Suprapubic skin (tissue), 4 donors: ENCODE measurements at regions not wholly inside any gene's neighbourhood (a gene's known extent, or its start where the extent isn't known, plus 50 kb on each side); places are given as distances from the start of the nearest gene placed in this dataset.

Source experiments
- DNase-seq, 2 donors: peaks; one replicate each; pipeline ENCODE4 v3.0.0-alpha.2; 2019; ENCODE audit warnings: low spot score in 2 of 2
- H3K27ac ChIP-seq: fragments of 200-600 bp; sonication (generic); one replicate; pipeline ENCODE4 v1.5.1; 2019
- H3K27me3 ChIP-seq: fragments of 200-600 bp; sonication (generic); one replicate; pipeline ENCODE4 v1.5.1; 2019
- H3K36me3 ChIP-seq: fragments of 200-600 bp; sonication (generic); one replicate; pipeline ENCODE4 v1.5.1; 2019
- H3K4me1 ChIP-seq: fragments of 200-600 bp; sonication (generic); one replicate; pipeline ENCODE4 v1.5.1; 2019
- H3K4me3 ChIP-seq: fragments of 200-600 bp; sonication (generic); one replicate; pipeline ENCODE4 v1.5.1; 2019; ENCODE audit warnings: mild to moderate bottlenecking
- H3K9me3 ChIP-seq: fragments of 200-600 bp; sonication (generic); one replicate; pipeline ENCODE4 v1.5.1; 2019
- EP300 ChIP-seq: sonication (generic); formaldehyde crosslinking; IDR thresholded peaks from one replicate; pipeline ENCODE4 v1.6.1; 2017; ENCODE audit warnings: antibody characterized with exemption
- POLR2A ChIP-seq, 2 donors: fragments of 450-650 bp; IDR thresholded peaks; one replicate each; pipeline ENCODE4 v1.6.1; 2017; ENCODE audit warnings: antibody characterized with exemption in 2 of 2, mild to moderate bottlenecking in 2 of 2, moderate library complexity in 2 of 2
- POLR2AphosphoS5 ChIP-seq, 3 donors: sonication (generic); formaldehyde crosslinking; IDR thresholded peaks; one replicate each; pipeline ENCODE4 v1.6.1; 2017; ENCODE audit warnings: antibody characterized with exemption in 3 of 3
- WGBS: methylation state at CpG from one replicate; pipeline ENCODE4 v1.1.5; 2018; 5-methylcytosine and 5-hydroxymethylcytosine counted together
- TF ChIP-seq, protein P1 (sequence below), 2 donors: fragments of 200-600 bp in 1 of 2; fragments of 450-650 bp in 1 of 2; sonication (generic) in 1 of 2; IDR thresholded peaks; one replicate each; pipeline ENCODE4 v1.5.1; 2016 to 2019; ENCODE audit warnings: antibody characterized with exemption in 2 of 2, mild to moderate bottlenecking in 1 of 2, moderate library complexity in 1 of 2

DNA sequence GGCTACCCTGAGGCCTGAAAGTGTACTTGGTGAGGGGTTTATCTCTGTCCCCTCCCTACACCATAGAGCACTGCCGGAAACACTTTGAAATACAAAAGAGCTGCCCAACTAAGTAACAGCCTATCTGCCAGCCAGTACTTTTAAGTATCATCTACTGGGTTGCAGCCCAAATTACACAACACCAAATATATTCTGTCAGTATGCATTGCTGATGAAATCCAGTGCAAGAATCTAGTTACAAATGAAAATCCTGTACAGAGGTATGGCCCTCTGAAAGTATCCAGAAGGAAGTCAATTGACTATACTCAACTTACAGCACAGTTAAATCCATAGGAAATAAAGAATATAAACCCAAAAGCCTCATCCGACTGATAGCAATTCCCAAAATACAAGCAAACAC lies 280.8 kb downstream of the CCDC85A start:
- Histone ChIP-seq H3K4me1 (no peaks in the 10 kb centered on the region), H3K27ac (no peak overlapping the region), H3K27me3 (no peaks in the 10 kb centered on the region), H3K4me3 (no peak overlapping the region), H3K36me3 (no peaks in the 10 kb centered on the region), H3K9me3 (no peaks in the 10 kb centered on the region)
- TF ChIP-seq POLR2A (IDR thresholded peaks at IDR 0.05) (no peak), EP300 (no peak), POLR2AphosphoS5 (IDR thresholded peaks at IDR 0.05) (no peak)
- TF ChIP-seq, protein P1, sequence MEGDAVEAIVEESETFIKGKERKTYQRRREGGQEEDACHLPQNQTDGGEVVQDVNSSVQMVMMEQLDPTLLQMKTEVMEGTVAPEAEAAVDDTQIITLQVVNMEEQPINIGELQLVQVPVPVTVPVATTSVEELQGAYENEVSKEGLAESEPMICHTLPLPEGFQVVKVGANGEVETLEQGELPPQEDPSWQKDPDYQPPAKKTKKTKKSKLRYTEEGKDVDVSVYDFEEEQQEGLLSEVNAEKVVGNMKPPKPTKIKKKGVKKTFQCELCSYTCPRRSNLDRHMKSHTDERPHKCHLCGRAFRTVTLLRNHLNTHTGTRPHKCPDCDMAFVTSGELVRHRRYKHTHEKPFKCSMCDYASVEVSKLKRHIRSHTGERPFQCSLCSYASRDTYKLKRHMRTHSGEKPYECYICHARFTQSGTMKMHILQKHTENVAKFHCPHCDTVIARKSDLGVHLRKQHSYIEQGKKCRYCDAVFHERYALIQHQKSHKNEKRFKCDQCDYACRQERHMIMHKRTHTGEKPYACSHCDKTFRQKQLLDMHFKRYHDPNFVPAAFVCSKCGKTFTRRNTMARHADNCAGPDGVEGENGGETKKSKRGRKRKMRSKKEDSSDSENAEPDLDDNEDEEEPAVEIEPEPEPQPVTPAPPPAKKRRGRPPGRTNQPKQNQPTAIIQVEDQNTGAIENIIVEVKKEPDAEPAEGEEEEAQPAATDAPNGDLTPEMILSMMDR (IDR thresholded peaks at IDR 0.05), result no peak
- no peak for DNase-seq
- WGBS, result 100% methylated on average over 2 of the region's 2 CpGs

- H3K36me3 ChIP-seq, result no peaks in the 10 kb centered on the region
- no peak overlapping the region for H3K27ac ChIP-seq
- H3K9me3 ChIP-seq, result no peaks in the 10 kb centered on the region
- DNase-seq, result no peak
- no peak overlapping the region for H3K4me3 ChIP-seq
- H3K4me1 ChIP-seq, result no peaks in the 10 kb centered on the region
- H3K27me3 ChIP-seq, result no peaks in the 10 kb centered on the region
- TF ChIP-seq, protein P1 (IDR thresholded peaks at IDR 0.05), result no peak
- TF ChIP-seq EP300 (no peak), POLR2A (IDR thresholded peaks at IDR 0.05) (no peak), POLR2AphosphoS5 (IDR thresholded peaks at IDR 0.05) (no peak)
Observed at GRCh38 chr2:56465491-56465890, 281.7 kb downstream of the CCDC85A start.

DNA sequence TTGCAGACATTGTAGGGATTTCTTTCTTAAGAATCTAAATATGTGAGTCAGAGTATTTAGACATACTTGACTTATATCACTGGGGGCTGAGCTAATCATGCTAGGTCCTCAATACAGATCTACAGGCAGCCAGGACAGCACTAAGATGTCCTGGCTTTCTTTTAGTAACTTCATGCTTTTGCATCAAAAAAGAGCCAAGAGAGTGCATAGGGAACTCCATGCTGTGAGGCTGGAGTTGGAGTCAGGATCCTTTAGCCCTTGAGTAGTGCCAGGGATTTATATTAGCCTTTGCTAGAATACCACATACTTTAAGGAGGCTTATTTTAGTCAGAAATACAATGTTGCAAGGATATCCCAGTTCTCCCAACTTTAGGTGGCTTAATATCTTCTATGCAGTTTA lies 289.7 kb downstream of the CCDC85A start:
- H3K27ac ChIP-seq, result no peak overlapping the region
- no peak for DNase-seq
- TF ChIP-seq POLR2AphosphoS5 (IDR thresholded peaks at IDR 0.05), result no peak
- TF ChIP-seq EP300, result no peak
- TF ChIP-seq, protein P1 (IDR thresholded peaks at IDR 0.05), result no peak
- TF ChIP-seq POLR2A (IDR thresholded peaks at IDR 0.05), result no peak
- H3K27me3 ChIP-seq, result no peaks in the 10 kb centered on the region
- no peak overlapping the region for H3K4me3 ChIP-seq
- no peaks in the 10 kb centered on the region for H3K9me3 ChIP-seq
- no peaks in the 10 kb centered on the region for H3K4me1 ChIP-seq
- H3K36me3 ChIP-seq, result no peaks in the 10 kb centered on the region

GRCh38 chr2:56474412-56475158 lies 290.8 kb downstream of the CCDC85A start:
- H3K27me3 ChIP-seq, result no peaks in the 10 kb centered on the region
- H3K36me3 ChIP-seq, result no peaks in the 10 kb centered on the region
- no peaks in the 10 kb centered on the region for H3K9me3 ChIP-seq
- no peak overlapping the region for H3K27ac ChIP-seq
- no peak overlapping the region for H3K4me3 ChIP-seq
- no peak for TF ChIP-seq EP300
- TF ChIP-seq POLR2A (IDR thresholded peaks at IDR 0.05), result no peak
- TF ChIP-seq POLR2AphosphoS5 (IDR thresholded peaks at IDR 0.05), result no peak
- TF ChIP-seq, protein P1 (IDR thresholded peaks at IDR 0.05), result no peak
- 30% methylated on average over 4 of the region's 4 CpGs for WGBS
- no peaks in the 10 kb centered on the region for H3K4me1 ChIP-seq
- no peak for DNase-seq

- Histone ChIP-seq H3K36me3 (no peaks in the 10 kb centered on the region), H3K4me1 (no peaks in the 10 kb centered on the region), H3K27me3 (no peaks in the 10 kb centered on the region), H3K27ac (no peak overlapping the region), H3K4me3 (no peak overlapping the region), H3K9me3 (no peaks in the 10 kb centered on the region)
- TF ChIP-seq POLR2A (IDR thresholded peaks at IDR 0.05), result no peak
- DNase-seq, result no peak
- 52% methylated on average over 2 of the region's 2 CpGs for WGBS
Observed at GRCh38 chr2:56475191-56475590, 291.4 kb downstream of the CCDC85A start.
